ENCODE measurements at regions not wholly inside any gene's neighbourhood (a gene's known extent, or its start where the extent isn't known, plus 50 kb on each side); places are given as distances from the start of the nearest gene placed in this dataset.

DNA sequence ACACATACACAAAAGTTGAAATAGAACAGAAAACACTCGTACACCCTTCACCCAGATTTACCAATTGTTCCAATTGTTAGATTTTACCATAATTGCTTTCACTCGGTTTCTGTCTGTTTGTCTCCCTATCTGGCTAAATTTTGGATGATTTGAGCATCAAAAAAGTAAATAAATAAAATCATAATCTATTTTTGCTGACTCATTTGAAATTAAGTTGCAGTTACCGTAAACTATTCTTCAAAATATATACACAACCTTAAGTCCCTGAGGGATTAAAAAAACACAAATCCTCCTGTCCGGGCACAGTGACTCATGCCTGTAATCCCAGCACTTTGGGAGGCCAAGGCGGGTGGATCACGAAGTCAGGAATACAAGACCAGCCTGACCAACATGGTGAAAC, 81.3 kb upstream of the SYT9 start:
- no peaks in the 10 kb centered on the region for H3K9me3 Mint-ChIP-seq
- CTCF ChIA-PET, result no interaction called here
- H3K27me3 Mint-ChIP-seq (ENCODE audit: low read depth), result no peaks in the 10 kb centered on the region
- ATAC-seq (no peak), DNase-seq (ENCODE audit: low spot score) (no peak)
- H3K4me3 Mint-ChIP-seq, result no peak overlapping the region
- no peaks in the 10 kb centered on the region for H3K4me1 Mint-ChIP-seq
- POLR2A ChIA-PET, result no interaction called here
- H3K27ac Mint-ChIP-seq, result no peak overlapping the region
- TF ChIP-seq KAT7 (CRISPR knock-in tag; IDR thresholded peaks at IDR 0.05; ENCODE audit: borderline replicate concordance), result no peak
- TF ChIP-seq ZNF317 (CRISPR knock-in tag; IDR thresholded peaks at IDR 0.05; ENCODE audit: borderline replicate concordance, low read depth), result no peak
- TF ChIP-seq GTF2I (CRISPR knock-in tag; conservative IDR thresholded peaks at IDR 0.05), result no peak
- no peak for TF ChIP-seq E2F5 (CRISPR knock-in tag; IDR thresholded peaks at IDR 0.05)
- no peak for TF ChIP-seq NFYB (CRISPR knock-in tag; conservative IDR thresholded peaks at IDR 0.05; ENCODE audit: low read depth)
- no peak for TF ChIP-seq ZNF138 (CRISPR knock-in tag; conservative IDR thresholded peaks at IDR 0.05)
- TF ChIP-seq, protein P1, sequence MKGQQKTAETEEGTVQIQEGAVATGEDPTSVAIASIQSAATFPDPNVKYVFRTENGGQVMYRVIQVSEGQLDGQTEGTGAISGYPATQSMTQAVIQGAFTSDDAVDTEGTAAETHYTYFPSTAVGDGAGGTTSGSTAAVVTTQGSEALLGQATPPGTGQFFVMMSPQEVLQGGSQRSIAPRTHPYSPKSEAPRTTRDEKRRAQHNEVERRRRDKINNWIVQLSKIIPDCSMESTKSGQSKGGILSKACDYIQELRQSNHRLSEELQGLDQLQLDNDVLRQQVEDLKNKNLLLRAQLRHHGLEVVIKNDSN (CRISPR knock-in tag; IDR thresholded peaks at IDR 0.05), result no peak
- TF ChIP-seq ETV6 (CRISPR knock-in tag; IDR thresholded peaks at IDR 0.05), result no peak
- no peak for TF ChIP-seq TEAD4 (CRISPR knock-in tag; IDR thresholded peaks at IDR 0.05)
- TF ChIP-seq FOXJ3 (CRISPR knock-in tag; IDR thresholded peaks at IDR 0.05; ENCODE audit: borderline replicate concordance), result no peak
- no peak for TF ChIP-seq NR3C1 (CRISPR knock-in tag; conservative IDR thresholded peaks at IDR 0.05; ENCODE audit: low read depth)
- TF ChIP-seq, protein P2, sequence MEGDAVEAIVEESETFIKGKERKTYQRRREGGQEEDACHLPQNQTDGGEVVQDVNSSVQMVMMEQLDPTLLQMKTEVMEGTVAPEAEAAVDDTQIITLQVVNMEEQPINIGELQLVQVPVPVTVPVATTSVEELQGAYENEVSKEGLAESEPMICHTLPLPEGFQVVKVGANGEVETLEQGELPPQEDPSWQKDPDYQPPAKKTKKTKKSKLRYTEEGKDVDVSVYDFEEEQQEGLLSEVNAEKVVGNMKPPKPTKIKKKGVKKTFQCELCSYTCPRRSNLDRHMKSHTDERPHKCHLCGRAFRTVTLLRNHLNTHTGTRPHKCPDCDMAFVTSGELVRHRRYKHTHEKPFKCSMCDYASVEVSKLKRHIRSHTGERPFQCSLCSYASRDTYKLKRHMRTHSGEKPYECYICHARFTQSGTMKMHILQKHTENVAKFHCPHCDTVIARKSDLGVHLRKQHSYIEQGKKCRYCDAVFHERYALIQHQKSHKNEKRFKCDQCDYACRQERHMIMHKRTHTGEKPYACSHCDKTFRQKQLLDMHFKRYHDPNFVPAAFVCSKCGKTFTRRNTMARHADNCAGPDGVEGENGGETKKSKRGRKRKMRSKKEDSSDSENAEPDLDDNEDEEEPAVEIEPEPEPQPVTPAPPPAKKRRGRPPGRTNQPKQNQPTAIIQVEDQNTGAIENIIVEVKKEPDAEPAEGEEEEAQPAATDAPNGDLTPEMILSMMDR (IDR thresholded peaks at IDR 0.05), result no peak
- no peak for TF ChIP-seq ZNF532 (CRISPR knock-in tag; IDR thresholded peaks at IDR 0.05; ENCODE audit: borderline replicate concordance)
- TF ChIP-seq, protein P3, sequence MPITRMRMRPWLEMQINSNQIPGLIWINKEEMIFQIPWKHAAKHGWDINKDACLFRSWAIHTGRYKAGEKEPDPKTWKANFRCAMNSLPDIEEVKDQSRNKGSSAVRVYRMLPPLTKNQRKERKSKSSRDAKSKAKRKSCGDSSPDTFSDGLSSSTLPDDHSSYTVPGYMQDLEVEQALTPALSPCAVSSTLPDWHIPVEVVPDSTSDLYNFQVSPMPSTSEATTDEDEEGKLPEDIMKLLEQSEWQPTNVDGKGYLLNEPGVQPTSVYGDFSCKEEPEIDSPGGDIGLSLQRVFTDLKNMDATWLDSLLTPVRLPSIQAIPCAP (CRISPR knock-in tag; IDR thresholded peaks at IDR 0.05), result no peak
- no peak for TF ChIP-seq TCF7 (CRISPR knock-in tag; IDR thresholded peaks at IDR 0.05; ENCODE audit: low read depth)
- no peak for TF ChIP-seq ZNF263 (CRISPR knock-in tag; IDR thresholded peaks at IDR 0.05; ENCODE audit: low read depth)
- no peak for TF ChIP-seq TP53 (CRISPR knock-in tag; IDR thresholded peaks at IDR 0.05)
- no peaks in the 10 kb centered on the region for H3K36me3 Mint-ChIP-seq

DNA sequence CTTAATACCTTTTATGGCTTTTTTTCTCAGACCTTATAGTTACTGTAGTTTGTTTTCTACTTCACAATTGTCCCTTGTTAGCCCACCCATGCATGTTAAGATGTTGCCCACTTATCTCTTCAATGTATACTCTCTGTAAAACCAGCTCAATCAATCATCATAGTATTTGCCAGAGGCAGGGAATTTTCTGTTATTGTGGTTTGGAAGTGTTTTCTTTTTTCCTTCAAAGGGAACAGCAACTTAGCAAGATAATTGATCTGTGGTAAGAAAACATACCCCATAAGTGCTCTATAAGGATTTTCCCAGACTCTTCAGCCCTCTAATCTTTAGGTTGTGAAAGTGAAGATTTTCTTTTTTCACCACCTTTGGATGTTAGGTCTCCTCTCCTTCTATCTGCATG, 76.7 kb upstream of the SYT9 start:
- Mint-ChIP-seq H3K27ac (no peak overlapping the region), H3K36me3 (no peaks in the 10 kb centered on the region), H3K4me1 (no peaks in the 10 kb centered on the region), H3K9me3 (no peaks in the 10 kb centered on the region), H3K4me3 (no peak overlapping the region), H3K27me3 (ENCODE audit: low read depth) (peaks cover 3% of the 10 kb centered on the region; the same call in 1 of the 2 replicates)
- DNase-seq (ENCODE audit: low spot score) (no peak), ATAC-seq (no peak)
- ChIA-PET CTCF (no interaction called here), POLR2A (no interaction called here)
- TF ChIP-seq E2F5 (CRISPR knock-in tag; IDR thresholded peaks at IDR 0.05) (no peak), HMGA2 (CRISPR knock-in tag; IDR thresholded peaks at IDR 0.05) (no peak), ZNF317 (CRISPR knock-in tag; IDR thresholded peaks at IDR 0.05; ENCODE audit: borderline replicate concordance, low read depth) (no peak), E2F4 (CRISPR knock-in tag; IDR thresholded peaks at IDR 0.05; ENCODE audit: borderline replicate concordance, low read depth) (no peak), CREM (CRISPR knock-in tag; IDR thresholded peaks at IDR 0.05) (no peak), IRF2 (CRISPR knock-in tag; IDR thresholded peaks at IDR 0.05; ENCODE audit: borderline replicate concordance, low read depth) (no peak)
- TF ChIP-seq, protein P3 (CRISPR knock-in tag; IDR thresholded peaks at IDR 0.05), result no peak
- TF ChIP-seq, protein P4, sequence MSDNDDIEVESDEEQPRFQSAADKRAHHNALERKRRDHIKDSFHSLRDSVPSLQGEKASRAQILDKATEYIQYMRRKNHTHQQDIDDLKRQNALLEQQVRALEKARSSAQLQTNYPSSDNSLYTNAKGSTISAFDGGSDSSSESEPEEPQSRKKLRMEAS (CRISPR knock-in tag; IDR thresholded peaks at IDR 0.05), result no peak
- TF ChIP-seq, protein P5, sequence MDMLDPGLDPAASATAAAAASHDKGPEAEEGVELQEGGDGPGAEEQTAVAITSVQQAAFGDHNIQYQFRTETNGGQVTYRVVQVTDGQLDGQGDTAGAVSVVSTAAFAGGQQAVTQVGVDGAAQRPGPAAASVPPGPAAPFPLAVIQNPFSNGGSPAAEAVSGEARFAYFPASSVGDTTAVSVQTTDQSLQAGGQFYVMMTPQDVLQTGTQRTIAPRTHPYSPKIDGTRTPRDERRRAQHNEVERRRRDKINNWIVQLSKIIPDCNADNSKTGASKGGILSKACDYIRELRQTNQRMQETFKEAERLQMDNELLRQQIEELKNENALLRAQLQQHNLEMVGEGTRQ (CRISPR knock-in tag; IDR thresholded peaks at IDR 0.05), result no peak

Measured in WTC11 (cell line).